Lung microvascular endothelial cell (primary cell): ENCODE measurements at regions not wholly inside any gene's neighbourhood (a gene's known extent, or its start where the extent isn't known, plus 50 kb on each side); places are given as distances from the start of the nearest gene placed in this dataset.
"Not testable (repeated sequence)": the region's sequence is repeated elsewhere in the genome, so short reads cannot be mapped to it uniquely, and the experiment has no call there.

Source experiments
- DNase-seq, 2 donors: peaks; one replicate each; pipeline versions ENCODE4 v3.0.0 to v3.0.0-alpha.2; 2010; ENCODE audit warnings: low read depth in 2 of 2

GRCh38 chr4:55696424-55696823, 60.3 kb upstream of the NMU start:
- DNase-seq, result not testable (repeated sequence)

- DNase-seq, result no peak
Measured at GRCh38 chr4:55706541-55706940, 70.4 kb upstream of the NMU start.

- no peak for DNase-seq
Measured at GRCh38 chr4:55707507-55707906, 71.4 kb upstream of the NMU start.

GRCh38 chr4:55707991-55708390, 71.9 kb upstream of the NMU start:
- DNase-seq, result not testable (repeated sequence)

GRCh38 chr4:55712835-55713234, 76.7 kb upstream of the NMU start:
- not testable (repeated sequence) for DNase-seq

GRCh38 chr4:55721651-55722050, 85.6 kb upstream of the NMU start:
- no peak for DNase-seq

- no peak for DNase-seq
Measured at GRCh38 chr4:55722132-55722531, 86.0 kb upstream of the NMU start.

- DNase-seq, result no peak
Measured at GRCh38 chr4:55723403-55723802, 87.3 kb upstream of the NMU start.

GRCh38 chr4:55725057-55725456, 89.0 kb upstream of the NMU start:
- no peak for DNase-seq

- DNase-seq, result no peak
Measured at GRCh38 chr4:55727746-55728145, 91.6 kb upstream of the NMU start.

GRCh38 chr4:55729351-55730279, 90.0 kb upstream of the EXOC1L start:
- DNase-seq, result no peak

GRCh38 chr4:55730280-55730931, 89.2 kb upstream of the EXOC1L start:
- DNase-seq, result no peak

GRCh38 chr4:55731959-55732358, 87.6 kb upstream of the EXOC1L start:
- no peak for DNase-seq

- DNase-seq, result no peak
Measured at GRCh38 chr4:55732864-55733263, 86.7 kb upstream of the EXOC1L start.

- peak; percentile 69 to 82 for DNase-seq
Measured at GRCh38 chr4:55733932-55734331, 85.7 kb upstream of the EXOC1L start.

GRCh38 chr4:55736605-55737183, 82.9 kb upstream of the EXOC1L start:
- peak; percentile 5 to 35 for DNase-seq

- peak in 1 of 2 donors; percentile 1 for DNase-seq
Measured at GRCh38 chr4:55742655-55743202, 76.9 kb upstream of the EXOC1L start.

GRCh38 chr4:55744369-55744768, 75.2 kb upstream of the EXOC1L start:
- DNase-seq, result no peak

- DNase-seq, result no peak
Measured at GRCh38 chr4:55745014-55745413, 74.6 kb upstream of the EXOC1L start.

GRCh38 chr4:55747793-55748192, 71.8 kb upstream of the EXOC1L start:
- DNase-seq, result no peak

GRCh38 chr4:55749666-55750065, 69.9 kb upstream of the EXOC1L start:
- DNase-seq, result no peak

GRCh38 chr4:55752810-55753209, 66.8 kb upstream of the EXOC1L start:
- DNase-seq, result no peak
